B cell (primary cell): ENCODE measurements at regions not wholly inside any gene's neighbourhood (a gene's known extent, or its start where the extent isn't known, plus 50 kb on each side); places are given as distances from the start of the nearest gene placed in this dataset.

Experiments
- CTCF ChIP-seq: fragments of 200-600 bp; IDR thresholded peaks from one replicate; pipeline ENCODE4 v1.8.0; 2022; ENCODE audit warnings: antibody characterized with exemption, mild to moderate bottlenecking
- EZH2 ChIP-seq: IDR thresholded peaks from 2 replicates; pipeline ENCODE4 v1.6.1; 2012; ENCODE audit warnings: borderline replicate concordance, low read depth, mild to moderate bottlenecking, moderate library complexity, low read length; ENCODE audit not compliant: insufficient read depth, poor library complexity, severe bottlenecking

GRCh38 chr10:21003240-21003822 is 106.2 kb upstream of the NEBL start:
- TF ChIP-seq CTCF (no peak), EZH2 (no peak)
